ENCODE measurements at regions not wholly inside any gene's neighbourhood (a gene's known extent, or its start where the extent isn't known, plus 50 kb on each side); places are given as distances from the start of the nearest gene placed in this dataset.

DNA sequence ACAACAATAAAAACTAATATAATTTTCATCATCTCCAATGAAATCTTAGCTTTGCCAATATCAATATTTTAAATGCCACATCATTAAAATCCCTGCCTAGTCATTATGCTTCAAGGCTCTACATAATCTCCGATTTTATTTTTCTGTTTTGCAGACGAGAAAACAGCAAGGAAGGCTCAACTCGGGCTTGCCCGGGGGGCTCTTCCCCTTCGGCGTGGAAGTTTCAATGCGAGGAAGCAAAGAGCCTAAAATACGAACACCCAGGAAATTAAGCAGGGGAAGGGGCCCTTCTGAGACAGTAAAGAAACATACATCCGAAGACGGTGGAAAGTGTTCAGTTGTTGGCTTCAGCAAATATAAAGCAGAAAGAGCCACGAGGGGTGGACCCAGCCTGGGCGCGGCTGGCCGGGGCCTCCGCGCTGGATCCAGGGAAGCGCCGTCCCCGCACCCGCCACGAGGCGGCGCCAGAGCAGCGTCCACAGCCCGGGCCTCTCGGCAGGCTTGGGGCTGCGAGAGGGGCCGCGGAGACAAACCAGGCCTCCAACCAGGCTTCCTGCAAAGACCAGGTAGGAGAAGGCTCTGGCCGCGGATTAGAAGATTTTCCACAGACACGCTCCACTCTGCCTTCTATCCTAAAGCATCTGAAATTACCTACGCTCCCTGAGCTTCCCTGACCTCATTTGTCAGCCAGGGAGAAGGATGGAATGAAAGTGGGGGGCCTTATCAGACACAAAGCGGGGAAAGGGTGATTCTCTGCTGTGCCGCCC is 77.2 kb downstream of the SERPINA3 start:
- TF ChIP-seq, protein P1, sequence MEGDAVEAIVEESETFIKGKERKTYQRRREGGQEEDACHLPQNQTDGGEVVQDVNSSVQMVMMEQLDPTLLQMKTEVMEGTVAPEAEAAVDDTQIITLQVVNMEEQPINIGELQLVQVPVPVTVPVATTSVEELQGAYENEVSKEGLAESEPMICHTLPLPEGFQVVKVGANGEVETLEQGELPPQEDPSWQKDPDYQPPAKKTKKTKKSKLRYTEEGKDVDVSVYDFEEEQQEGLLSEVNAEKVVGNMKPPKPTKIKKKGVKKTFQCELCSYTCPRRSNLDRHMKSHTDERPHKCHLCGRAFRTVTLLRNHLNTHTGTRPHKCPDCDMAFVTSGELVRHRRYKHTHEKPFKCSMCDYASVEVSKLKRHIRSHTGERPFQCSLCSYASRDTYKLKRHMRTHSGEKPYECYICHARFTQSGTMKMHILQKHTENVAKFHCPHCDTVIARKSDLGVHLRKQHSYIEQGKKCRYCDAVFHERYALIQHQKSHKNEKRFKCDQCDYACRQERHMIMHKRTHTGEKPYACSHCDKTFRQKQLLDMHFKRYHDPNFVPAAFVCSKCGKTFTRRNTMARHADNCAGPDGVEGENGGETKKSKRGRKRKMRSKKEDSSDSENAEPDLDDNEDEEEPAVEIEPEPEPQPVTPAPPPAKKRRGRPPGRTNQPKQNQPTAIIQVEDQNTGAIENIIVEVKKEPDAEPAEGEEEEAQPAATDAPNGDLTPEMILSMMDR (IDR thresholded peaks at IDR 0.05) = peak; percentile 77 to 90 (median 86)
- no peak for TF ChIP-seq POLR2A (IDR thresholded peaks at IDR 0.05)
